ENCODE measurements at regions not wholly inside any gene's neighbourhood (a gene's known extent, or its start where the extent isn't known, plus 50 kb on each side); places are given as distances from the start of the nearest gene placed in this dataset.
"Not testable (repeated sequence)": the region's sequence is repeated elsewhere in the genome, so short reads cannot be mapped to it uniquely, and the experiment has no call there.

DNA sequence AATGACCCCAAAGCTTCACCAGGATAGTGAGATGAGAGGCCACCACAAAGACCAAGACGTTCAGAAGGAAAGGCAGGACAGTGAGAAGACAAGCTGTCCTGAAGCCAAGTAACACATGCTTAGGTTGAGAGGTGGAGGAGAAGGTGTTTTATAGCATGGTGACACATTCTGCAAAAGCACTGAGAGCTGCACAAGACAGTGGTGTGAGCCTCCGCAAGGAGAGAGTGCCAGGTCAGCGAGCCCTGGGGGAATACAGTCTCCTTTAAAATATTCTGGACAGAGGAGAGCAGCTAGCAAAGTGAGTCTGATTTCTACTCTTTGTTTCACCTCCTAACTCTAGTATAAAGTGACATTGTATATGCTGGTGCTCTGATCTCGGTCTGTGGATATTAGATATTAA is 68.0 kb upstream of the VKORC1L1 start:
- WGBS (ENCODE audit: low lambda C conversion rate, missing lambda C conversion rate) = 87% methylated on average over 4 of the region's 4 CpGs
- H3K27me3 ChIP-seq = no peaks in the 10 kb centered on the region
- no peaks in the 10 kb centered on the region for H3K79me2 ChIP-seq
- no peak for DNase-seq (ENCODE audit: low spot score)
- H2AFZ ChIP-seq = no peak overlapping the region
- TF ChIP-seq EZH2phosphoT487 (IDR thresholded peaks at IDR 0.05; ENCODE audit: low read depth, severe bottlenecking, unreplicated experiment) (no peak), EZH2 (IDR thresholded peaks at IDR 0.05; ENCODE audit: borderline replicate concordance) (no peak)
- TF ChIP-seq, protein P1, sequence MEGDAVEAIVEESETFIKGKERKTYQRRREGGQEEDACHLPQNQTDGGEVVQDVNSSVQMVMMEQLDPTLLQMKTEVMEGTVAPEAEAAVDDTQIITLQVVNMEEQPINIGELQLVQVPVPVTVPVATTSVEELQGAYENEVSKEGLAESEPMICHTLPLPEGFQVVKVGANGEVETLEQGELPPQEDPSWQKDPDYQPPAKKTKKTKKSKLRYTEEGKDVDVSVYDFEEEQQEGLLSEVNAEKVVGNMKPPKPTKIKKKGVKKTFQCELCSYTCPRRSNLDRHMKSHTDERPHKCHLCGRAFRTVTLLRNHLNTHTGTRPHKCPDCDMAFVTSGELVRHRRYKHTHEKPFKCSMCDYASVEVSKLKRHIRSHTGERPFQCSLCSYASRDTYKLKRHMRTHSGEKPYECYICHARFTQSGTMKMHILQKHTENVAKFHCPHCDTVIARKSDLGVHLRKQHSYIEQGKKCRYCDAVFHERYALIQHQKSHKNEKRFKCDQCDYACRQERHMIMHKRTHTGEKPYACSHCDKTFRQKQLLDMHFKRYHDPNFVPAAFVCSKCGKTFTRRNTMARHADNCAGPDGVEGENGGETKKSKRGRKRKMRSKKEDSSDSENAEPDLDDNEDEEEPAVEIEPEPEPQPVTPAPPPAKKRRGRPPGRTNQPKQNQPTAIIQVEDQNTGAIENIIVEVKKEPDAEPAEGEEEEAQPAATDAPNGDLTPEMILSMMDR (IDR thresholded peaks at IDR 0.05; ENCODE audit: poor library complexity) = no peak
- H3K36me3 ChIP-seq (replicated peaks; ENCODE audit: insufficient read depth, low read depth) = no peaks in the 10 kb centered on the region
- no peaks in the 10 kb centered on the region for H3K4me1 ChIP-seq (ENCODE audit: insufficient read depth)
- no peak overlapping the region for H3K4me2 ChIP-seq
- no peaks in the 10 kb centered on the region for H4K20me1 ChIP-seq (ENCODE audit: insufficient read depth, poor library complexity, severe bottlenecking)
- no peak overlapping the region for H3K27ac ChIP-seq
- no peaks in the 10 kb centered on the region for H3K9me3 ChIP-seq (ENCODE audit: low read depth)
- no peak overlapping the region for H3K4me3 ChIP-seq
- H3K9me2 ChIP-seq (replicated peaks; ENCODE audit: insufficient read depth) = no peaks in the 10 kb centered on the region

DNA sequence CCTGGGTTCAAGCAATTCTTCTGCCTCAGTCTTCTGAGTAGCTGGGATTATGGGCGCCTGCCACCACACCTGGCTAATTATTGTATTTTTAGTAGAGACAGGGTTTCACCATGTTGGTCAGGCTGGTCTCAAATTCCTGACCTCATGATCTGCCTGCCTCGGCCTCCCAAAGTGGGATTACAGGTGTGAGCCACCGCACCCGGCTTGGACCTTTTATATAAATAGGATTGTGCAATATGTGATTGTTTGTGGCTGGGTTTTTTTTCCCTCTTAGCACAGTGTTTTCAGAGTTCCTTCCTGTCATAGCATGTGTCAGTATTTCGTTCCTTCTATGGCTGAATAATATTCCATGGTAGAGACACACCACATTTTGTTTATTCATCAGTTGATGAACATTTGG is 65.8 kb upstream of the VKORC1L1 start:
- not testable (repeated sequence) for H3K36me3 ChIP-seq (replicated peaks; ENCODE audit: insufficient read depth, low read depth); H3K4me3 ChIP-seq; H3K4me2 ChIP-seq; H3K9me2 ChIP-seq (replicated peaks; ENCODE audit: insufficient read depth); H3K79me2 ChIP-seq; H2AFZ ChIP-seq; H3K27me3 ChIP-seq; H3K27ac ChIP-seq; H4K20me1 ChIP-seq (ENCODE audit: insufficient read depth, poor library complexity, severe bottlenecking); H3K9me3 ChIP-seq (ENCODE audit: low read depth); DNase-seq (ENCODE audit: low spot score); H3K4me1 ChIP-seq (ENCODE audit: insufficient read depth)
- 91% methylated on average over 5 of the region's 5 CpGs for WGBS (ENCODE audit: low lambda C conversion rate, missing lambda C conversion rate)

DNA sequence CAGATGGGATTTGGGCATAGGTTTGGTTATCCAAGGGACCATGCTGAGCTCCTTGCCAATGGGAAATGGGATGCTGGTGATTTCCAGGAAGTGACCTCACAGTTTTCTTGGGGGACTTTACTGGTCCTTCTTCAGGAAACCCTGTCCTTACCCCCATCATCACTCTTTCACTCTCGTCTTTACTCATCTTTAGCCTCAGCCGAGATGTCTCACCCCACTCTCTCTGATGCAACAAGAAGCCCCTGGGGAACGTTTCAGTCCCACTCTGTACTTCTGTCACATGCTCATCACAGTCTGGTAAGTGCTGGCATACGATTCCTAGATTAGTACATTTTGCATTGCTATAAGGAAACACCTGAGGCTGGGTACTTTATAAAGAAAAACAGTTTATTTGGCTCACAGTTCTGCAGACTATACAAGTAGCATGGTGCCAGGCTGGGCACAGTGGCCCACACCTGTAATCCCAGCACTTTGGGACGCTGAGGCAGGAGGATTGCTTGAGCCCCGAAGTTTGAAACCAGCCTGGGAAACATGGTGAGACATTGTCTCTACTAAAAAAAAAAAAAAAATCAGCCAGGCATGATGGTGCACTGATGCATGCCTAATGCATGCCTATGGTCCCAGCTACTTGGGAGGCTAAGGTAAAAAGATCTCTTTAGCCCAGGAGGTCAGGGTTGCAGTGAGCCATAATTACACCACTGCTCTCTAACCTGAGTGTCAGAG is 63.5 kb upstream of the VKORC1L1 start:
- no peaks in the 10 kb centered on the region for H3K27me3 ChIP-seq
- no peaks in the 10 kb centered on the region for H4K20me1 ChIP-seq (ENCODE audit: insufficient read depth, poor library complexity, severe bottlenecking)
- no peak overlapping the region for H3K4me3 ChIP-seq
- DNase-seq (ENCODE audit: low spot score) = no peak
- H3K79me2 ChIP-seq = no peaks in the 10 kb centered on the region
- no peaks in the 10 kb centered on the region for H3K9me2 ChIP-seq (replicated peaks; ENCODE audit: insufficient read depth)
- no peak overlapping the region for H3K27ac ChIP-seq
- no peaks in the 10 kb centered on the region for H3K9me3 ChIP-seq (ENCODE audit: low read depth)
- TF ChIP-seq EZH2 (IDR thresholded peaks at IDR 0.05; ENCODE audit: borderline replicate concordance) (no peak), EZH2phosphoT487 (IDR thresholded peaks at IDR 0.05; ENCODE audit: low read depth, severe bottlenecking, unreplicated experiment) (no peak)
- TF ChIP-seq, protein P1 (IDR thresholded peaks at IDR 0.05; ENCODE audit: poor library complexity) = no peak
- H3K4me1 ChIP-seq (ENCODE audit: insufficient read depth) = no peaks in the 10 kb centered on the region
- no peaks in the 10 kb centered on the region for H3K36me3 ChIP-seq (replicated peaks; ENCODE audit: insufficient read depth, low read depth)
- H3K4me2 ChIP-seq = no peak overlapping the region
- H2AFZ ChIP-seq = no peak overlapping the region
- 81% methylated on average over 6 of the region's 6 CpGs for WGBS (ENCODE audit: low lambda C conversion rate, missing lambda C conversion rate)

DNA sequence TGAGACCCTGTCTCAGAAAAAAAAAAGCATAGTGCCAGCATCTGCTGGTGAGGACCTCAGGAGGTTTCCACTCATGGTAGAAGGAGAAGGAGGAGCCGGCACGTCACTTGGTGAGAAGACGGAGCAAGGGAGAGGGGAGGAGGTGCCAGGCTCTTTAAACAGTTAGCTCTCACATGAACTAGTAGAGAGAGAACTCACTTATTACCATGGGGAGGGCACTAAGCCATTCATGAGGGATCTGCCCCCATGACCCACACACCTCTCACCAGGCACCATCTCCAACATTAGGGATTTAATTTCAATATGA is 62.9 kb upstream of the VKORC1L1 start:
- no peak overlapping the region for H2AFZ ChIP-seq
- no peaks in the 10 kb centered on the region for H3K9me3 ChIP-seq (ENCODE audit: low read depth)
- H4K20me1 ChIP-seq (ENCODE audit: insufficient read depth, poor library complexity, severe bottlenecking) = no peaks in the 10 kb centered on the region
- H3K4me1 ChIP-seq (ENCODE audit: insufficient read depth) = no peaks in the 10 kb centered on the region
- TF ChIP-seq, protein P1 (IDR thresholded peaks at IDR 0.05; ENCODE audit: poor library complexity) = no peak
- TF ChIP-seq EZH2phosphoT487 (IDR thresholded peaks at IDR 0.05; ENCODE audit: low read depth, severe bottlenecking, unreplicated experiment) = no peak
- TF ChIP-seq EZH2 (IDR thresholded peaks at IDR 0.05; ENCODE audit: borderline replicate concordance) = no peak
- WGBS (ENCODE audit: low lambda C conversion rate, missing lambda C conversion rate) = 98% methylated on average over 3 of the region's 3 CpGs
- no peaks in the 10 kb centered on the region for H3K79me2 ChIP-seq
- no peaks in the 10 kb centered on the region for H3K9me2 ChIP-seq (replicated peaks; ENCODE audit: insufficient read depth)
- H3K27ac ChIP-seq = no peak overlapping the region
- DNase-seq (ENCODE audit: low spot score) = no peak
- no peak overlapping the region for H3K4me3 ChIP-seq
- H3K36me3 ChIP-seq (replicated peaks; ENCODE audit: insufficient read depth, low read depth) = no peaks in the 10 kb centered on the region
- H3K4me2 ChIP-seq = no peak overlapping the region
- H3K27me3 ChIP-seq = no peaks in the 10 kb centered on the region
